T-cell (primary cell): ENCODE measurements at regions not wholly inside any gene's neighbourhood (a gene's known extent, or its start where the extent isn't known, plus 50 kb on each side); places are given as distances from the start of the nearest gene placed in this dataset.
"Not testable (repeated sequence)": the region's sequence is repeated elsewhere in the genome, so short reads cannot be mapped to it uniquely, and the experiment has no call there.

ENCODE experiments used
- ATAC-seq, 4 experiments: fragments of 200-7000 bp in 3 of 4; fragments of 150-1000 bp in 1 of 4; cut with Tn5 transposase; replicated peaks in 1 of 4; 1 replicate in 3 of 4; 2 replicates in 1 of 4; pipeline ENCODE4 v1.10.0; 2021; ENCODE audit warnings: moderate library complexity in 3 of 4, mild to moderate bottlenecking in 2 of 4, moderate number of reproducible peaks in 1 of 4
- CTCF ChIA-PET, 2 donors: fragments of 300-600 bp; sonication (Branson Sonifier 250); formaldehyde crosslinking; loops; one replicate each; lab custom pipeline; 2022; ENCODE audit warnings: antibody characterized with exemption in 2 of 2; lab: Charles Lee
- POLR2A ChIA-PET, 2 donors: fragments of 300-600 bp; sonication (Branson Sonifier 250); formaldehyde crosslinking; loops; one replicate each; lab custom pipeline; 2022; ENCODE audit warnings: antibody characterized with exemption in 2 of 2; lab: Charles Lee
- DNase-seq, 35 experiments: peaks; one replicate each; pipeline versions ENCODE4 v3.0.0 to v3.0.0-alpha.2; 2013 to 2023
- H3K27ac ChIP-seq: one replicate; pipeline ENCODE4 v1.5.1; 2013; ENCODE audit warnings: low read length
- H3K27me3 ChIP-seq, 2 experiments: replicated peaks in 1 of 2; 1 replicate in 1 of 2; 2 replicates in 1 of 2; pipeline versions ENCODE4 v1.6.1 to v1.7.0; 2013; ENCODE audit warnings: low read length in 1 of 2, mixed read lengths in 1 of 2; ENCODE audit not compliant: control insufficient read depth in 2 of 2, insufficient read depth in 2 of 2; ENCODE audit errors: extremely low read depth in 1 of 2
- H3K36me3 ChIP-seq, 2 donors: 1 replicate in 1 of 2; 2 replicates in 1 of 2; pipeline versions ENCODE4 v1.6.1 to v1.7.0; 2013; ENCODE audit warnings: low read length in 1 of 2; ENCODE audit not compliant: control insufficient read depth in 2 of 2, insufficient read depth in 1 of 2; ENCODE audit errors: extremely low read depth in 1 of 2
- H3K4me1 ChIP-seq, 2 experiments: 1 replicate in 1 of 2; 2 replicates in 1 of 2; pipeline versions ENCODE4 v1.6.1 to v1.7.0; 2013; ENCODE audit warnings: low read length in 2 of 2, mixed read lengths in 1 of 2; ENCODE audit not compliant: insufficient read depth in 2 of 2, control insufficient read depth in 1 of 2; ENCODE audit errors: extremely low read depth in 1 of 2
- H3K4me3 ChIP-seq, 2 donors: 1 replicate in 1 of 2; 2 replicates in 1 of 2; pipeline versions ENCODE4 v1.5.1 to v1.7.0; 2013; ENCODE audit warnings: mild to moderate bottlenecking in 2 of 2, low read length in 1 of 2, moderate library complexity in 1 of 2; ENCODE audit not compliant: control insufficient read depth in 1 of 2; ENCODE audit errors: extremely low read depth in 1 of 2
- H3K9me3 ChIP-seq: 2 replicates; pipeline ENCODE4 v1.7.0; 2013
- H3K27ac Mint-ChIP-seq, 2 donors: one replicate each; pipeline ENCODE4 v1.8.0; 2020 to 2021; ENCODE audit warnings: mild to moderate bottlenecking in 2 of 2, mixed read lengths in 2 of 2
- H3K27me3 Mint-ChIP-seq, 2 donors: one replicate each; pipeline ENCODE4 v1.8.0; 2021 to 2022; ENCODE audit warnings: mixed read lengths in 2 of 2
- H3K36me3 Mint-ChIP-seq: one replicate; pipeline ENCODE4 v1.8.0; 2021; ENCODE audit warnings: mixed read lengths
- H3K4me1 Mint-ChIP-seq, 3 donors: one replicate each; pipeline ENCODE4 v1.8.0; 2020 to 2022; ENCODE audit warnings: mixed read lengths in 3 of 3, mild to moderate bottlenecking in 1 of 3
- H3K4me3 Mint-ChIP-seq, 3 donors: one replicate each; pipeline ENCODE4 v1.8.0; 2020 to 2022; ENCODE audit warnings: mild to moderate bottlenecking in 3 of 3, mixed read lengths in 3 of 3, moderate library complexity in 3 of 3
- H3K9me3 Mint-ChIP-seq, 3 donors: one replicate each; pipeline ENCODE4 v1.8.0; 2020 to 2022; ENCODE audit warnings: mixed read lengths in 3 of 3
- whole genome bisulfite sequencing: methylation state at CpG from one replicate; pipeline ENCODE4 v1.1.5; 2013; ENCODE audit warnings: missing lambda C conversion rate; ENCODE audit not compliant: insufficient coverage; 5-methylcytosine and 5-hydroxymethylcytosine counted together

DNA sequence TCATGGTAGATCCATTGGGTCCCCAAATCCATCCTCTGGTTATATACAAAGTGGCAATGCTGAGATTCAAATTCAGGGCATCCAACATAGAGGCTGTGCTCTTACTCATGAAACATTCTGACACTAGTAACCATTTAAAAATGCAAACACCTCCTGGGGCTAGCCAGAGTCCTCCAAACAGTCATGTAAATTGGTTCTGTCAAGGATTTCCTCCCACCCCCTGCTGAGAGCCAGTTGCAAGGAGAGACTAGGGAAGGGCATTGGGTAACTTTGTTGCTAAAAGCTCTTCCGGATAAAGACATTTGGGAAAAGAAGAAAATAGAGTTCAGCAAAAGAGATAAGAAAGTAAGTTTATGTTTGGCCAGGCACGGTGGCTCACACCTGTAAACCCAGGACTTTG lies 58.3 kb downstream of the ART5 start:
- ATAC-seq, H3K4me3 ChIP-seq, H3K9me3 ChIP-seq, POLR2A ChIA-PET, H3K27ac Mint-ChIP-seq, H3K4me3 Mint-ChIP-seq, DNase-seq, H3K9me3 Mint-ChIP-seq, H3K36me3 Mint-ChIP-seq, CTCF ChIA-PET, H3K36me3 ChIP-seq, H3K27ac ChIP-seq: not testable (repeated sequence)
- peaks cover 2 to 22% of the 10 kb centered on the region in 2 experiments for H3K27me3 ChIP-seq
- Mint-ChIP-seq H3K27me3 (peaks cover 35% of the 10 kb centered on the region in 2 donors), H3K4me1 (peaks cover 10 to 16% (median 12%) of the 10 kb centered on the region in 3 donors)
- H3K4me1 ChIP-seq = peaks cover 0 to 11% of the 10 kb centered on the region in 2 experiments
- 93% methylated on average over 2 of the region's 2 CpGs for WGBS

DNA sequence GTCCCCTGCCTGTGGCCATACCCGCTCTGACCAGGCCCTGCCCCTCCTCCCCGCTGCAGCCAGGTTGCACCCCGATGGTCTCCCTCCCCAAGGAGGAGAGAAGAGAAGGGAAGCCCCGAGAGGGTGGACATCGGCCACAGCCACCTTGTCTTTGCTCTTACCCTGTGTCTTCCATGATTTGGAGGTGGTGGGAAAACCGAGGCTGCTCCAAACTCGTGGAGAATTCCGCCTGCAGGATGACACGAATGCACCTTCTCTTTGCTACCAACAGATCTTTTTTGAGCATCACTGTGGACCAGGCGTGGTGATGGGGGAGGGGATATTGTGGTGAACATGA lies 60.4 kb downstream of the ART5 start:
- H3K4me3 Mint-ChIP-seq = peak overlapping the region; percentile 55 to 72 (median 69)
- H3K9me3 Mint-ChIP-seq, POLR2A ChIA-PET, H3K36me3 ChIP-seq, H3K9me3 ChIP-seq, CTCF ChIA-PET, H3K36me3 Mint-ChIP-seq, ATAC-seq, H3K4me3 ChIP-seq, DNase-seq, H3K27ac ChIP-seq: not testable (repeated sequence)
- Histone ChIP-seq H3K27me3 (peaks cover 2 to 25% of the 10 kb centered on the region in 2 experiments), H3K4me1 (peaks cover 0 to 11% of the 10 kb centered on the region in 2 experiments)
- WGBS = no CpG with 5 or more reads among the region's 10 CpGs
- H3K27ac Mint-ChIP-seq = peak overlapping the region in 1 of 2 donors; percentile 65
- peaks cover 10 to 16% (median 12%) of the 10 kb centered on the region in 3 donors for H3K4me1 Mint-ChIP-seq
- peaks cover 32 to 35% of the 10 kb centered on the region in 2 donors for H3K27me3 Mint-ChIP-seq

DNA sequence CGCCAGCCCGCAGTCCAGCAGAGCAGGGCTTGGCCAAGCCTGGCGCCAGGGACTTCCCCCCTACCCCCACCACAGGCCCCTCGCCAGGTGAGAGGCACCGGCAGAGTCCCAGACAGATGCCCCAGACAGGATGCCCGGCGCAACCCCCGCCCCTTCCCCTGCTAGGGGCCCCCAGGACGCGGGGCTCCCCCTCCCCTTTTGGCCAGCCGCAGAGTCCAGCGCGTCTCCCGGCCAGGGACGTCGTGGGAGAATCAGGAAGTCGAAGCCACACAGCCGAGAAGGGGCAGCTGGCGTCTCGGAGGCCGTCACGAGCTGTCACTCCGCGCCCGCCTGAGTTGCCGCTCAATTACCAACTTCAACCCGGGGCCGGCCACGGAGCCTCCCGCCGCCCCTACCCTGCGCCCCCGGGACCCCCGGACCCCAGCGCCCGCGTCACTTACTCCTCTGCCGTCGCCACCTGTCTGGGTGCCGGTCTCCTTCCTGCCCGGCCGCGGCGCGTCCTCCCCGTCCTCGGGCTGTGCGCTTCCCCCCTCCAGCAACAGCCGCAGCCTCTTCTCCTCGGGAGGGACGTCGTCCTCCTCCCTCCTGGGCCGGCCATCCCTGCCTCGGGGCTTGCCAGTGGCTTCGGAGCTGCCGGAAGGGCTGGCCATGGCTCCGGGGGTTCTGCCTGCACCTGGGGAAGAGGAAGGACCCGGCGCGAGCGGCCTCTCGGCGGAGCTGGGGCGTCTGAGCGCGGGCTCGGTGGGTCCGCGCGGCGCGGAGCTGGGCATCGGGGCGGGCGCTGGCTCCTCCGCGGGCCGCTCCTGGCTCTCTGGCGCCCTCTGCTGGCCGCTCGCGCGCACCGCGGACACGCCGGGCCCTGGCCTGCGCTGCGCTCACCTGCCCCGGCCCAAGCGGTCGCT lies 61.1 kb downstream of the ART5 start:
- H3K27ac Mint-ChIP-seq, H3K27ac ChIP-seq, H3K9me3 Mint-ChIP-seq, H3K9me3 ChIP-seq, H3K36me3 ChIP-seq, H3K36me3 Mint-ChIP-seq, POLR2A ChIA-PET, CTCF ChIA-PET: not testable (repeated sequence)
- 1% methylated on average over 84 of the region's 92 CpGs for WGBS
- DNase-seq (peak in 34 of 35 experiments; percentile 0 to 72 (median 46)), ATAC-seq (peak in 2 of 4 experiments; percentile 46 to 51)
- H3K4me3 ChIP-seq = peak overlapping the region in 1 of 2 donors; percentile 35
- H3K27me3 Mint-ChIP-seq = peaks cover 35 to 37% of the 10 kb centered on the region in 2 donors
- H3K27me3 ChIP-seq = peaks cover 2 to 28% of the 10 kb centered on the region in 2 experiments
- H3K4me1 ChIP-seq = peaks cover 0 to 11% of the 10 kb centered on the region in 2 experiments
- peaks cover 10 to 16% (median 12%) of the 10 kb centered on the region in 3 donors for H3K4me1 Mint-ChIP-seq
- peak overlapping the region; percentile 55 to 72 (median 68) for H3K4me3 Mint-ChIP-seq

DNA sequence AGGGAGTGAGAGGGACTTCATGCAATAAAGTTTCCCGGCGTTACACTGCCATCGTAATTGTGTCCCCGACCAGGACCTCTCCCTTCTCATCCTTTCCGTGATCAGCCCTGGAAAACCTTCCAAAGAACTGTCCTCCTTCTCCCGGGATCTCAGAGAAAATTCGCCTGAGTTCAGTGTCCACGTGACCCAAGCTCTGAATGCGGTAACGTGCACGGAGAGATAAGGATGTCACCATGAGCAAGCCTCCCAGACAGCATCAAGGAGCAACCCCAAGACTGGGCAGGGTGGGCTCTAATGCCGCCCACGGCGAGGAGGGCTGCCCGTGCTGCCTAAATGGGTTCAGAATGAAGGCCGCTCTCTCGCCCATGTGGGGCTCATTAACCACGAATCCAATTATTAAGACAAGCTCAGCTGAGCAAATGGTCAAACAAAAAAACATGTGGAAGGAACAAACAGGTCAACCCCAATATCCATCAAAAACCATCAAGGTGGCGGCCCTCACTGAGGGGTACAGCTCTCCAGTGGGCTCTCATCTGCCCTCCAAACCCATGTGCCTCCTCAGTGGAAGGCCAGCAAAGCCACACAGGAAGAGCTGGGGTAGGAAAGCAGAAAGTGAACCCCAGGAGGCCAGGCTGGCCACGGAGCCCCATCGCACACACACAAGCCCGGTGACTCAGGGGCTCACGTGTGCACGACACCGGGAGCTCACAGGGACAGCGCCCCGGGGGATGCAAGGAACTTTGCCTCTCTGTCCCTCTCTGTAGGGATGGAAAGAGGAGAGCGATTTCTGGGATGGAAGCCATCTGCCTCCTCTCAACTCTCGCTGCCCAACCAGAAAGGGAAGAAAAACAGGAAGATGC lies 62.0 kb downstream of the ART5 start:
- ATAC-seq, H3K4me3 ChIP-seq, H3K27ac ChIP-seq, H3K27ac Mint-ChIP-seq, H3K9me3 Mint-ChIP-seq, H3K36me3 ChIP-seq, H3K36me3 Mint-ChIP-seq, H3K9me3 ChIP-seq, POLR2A ChIA-PET: not testable (repeated sequence)
- Mint-ChIP-seq H3K4me1 (peaks cover 10 to 16% (median 12%) of the 10 kb centered on the region in 3 donors), H3K27me3 (peaks cover 30 to 37% of the 10 kb centered on the region in 2 donors), H3K4me3 (peak overlapping the region; percentile 46 to 72 (median 68))
- 92% methylated on average over 14 of the region's 29 CpGs for WGBS
- H3K4me1 ChIP-seq = peaks cover 0 to 11% of the 10 kb centered on the region in 2 experiments
- peak in 1 of 35 experiments; percentile 1 for DNase-seq
- CTCF ChIA-PET = interaction anchor here in 1 of 2 donors (0.6 kb wide), 1 partner anchor 140 kb away, joined by 3 read pairs; no protein-coding TSS in a partner anchor
- H3K27me3 ChIP-seq = peaks cover under 1 to 31% of the 10 kb centered on the region in 2 experiments

DNA sequence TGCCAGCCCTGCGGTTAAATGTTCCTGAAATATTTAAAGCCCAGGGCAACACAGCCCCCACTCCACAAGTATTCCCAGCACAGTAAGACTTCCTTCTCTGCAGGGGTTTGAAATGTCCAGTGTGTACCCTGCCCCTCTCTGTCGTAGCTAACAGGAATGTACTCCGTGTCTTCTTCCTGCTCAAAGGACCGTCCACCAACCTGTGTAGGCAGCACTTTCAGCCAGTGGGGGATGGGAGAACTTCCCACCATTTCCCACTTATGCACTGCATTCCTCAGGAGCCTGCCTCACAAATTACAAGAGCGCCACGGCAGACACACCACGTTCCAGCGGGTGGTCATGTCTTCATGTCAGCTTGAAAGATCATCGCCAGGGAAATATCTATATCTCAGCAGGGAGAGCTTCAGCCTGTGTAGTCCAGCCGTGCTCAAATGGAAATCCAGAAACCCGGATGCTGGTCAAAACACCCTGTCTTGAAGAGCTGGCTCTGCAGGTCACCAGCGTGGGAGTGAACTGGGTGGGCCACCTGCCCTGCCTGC lies 65.7 kb downstream of the ART5 start:
- POLR2A ChIA-PET, H3K4me3 Mint-ChIP-seq, H3K4me1 ChIP-seq, ATAC-seq, H3K36me3 Mint-ChIP-seq, H3K36me3 ChIP-seq, H3K27ac ChIP-seq, H3K9me3 ChIP-seq, H3K4me3 ChIP-seq, H3K27ac Mint-ChIP-seq, DNase-seq, H3K9me3 Mint-ChIP-seq, CTCF ChIA-PET: not testable (repeated sequence)
- WGBS = 100% methylated on average over 6 of the region's 12 CpGs
- H3K4me1 Mint-ChIP-seq = peaks cover 7 to 12% (median 7%) of the 10 kb centered on the region in 3 donors
- H3K27me3 Mint-ChIP-seq = peaks cover 11 to 15% of the 10 kb centered on the region in 2 donors
- H3K27me3 ChIP-seq = peaks cover 0 to 21% of the 10 kb centered on the region in 2 experiments

DNA sequence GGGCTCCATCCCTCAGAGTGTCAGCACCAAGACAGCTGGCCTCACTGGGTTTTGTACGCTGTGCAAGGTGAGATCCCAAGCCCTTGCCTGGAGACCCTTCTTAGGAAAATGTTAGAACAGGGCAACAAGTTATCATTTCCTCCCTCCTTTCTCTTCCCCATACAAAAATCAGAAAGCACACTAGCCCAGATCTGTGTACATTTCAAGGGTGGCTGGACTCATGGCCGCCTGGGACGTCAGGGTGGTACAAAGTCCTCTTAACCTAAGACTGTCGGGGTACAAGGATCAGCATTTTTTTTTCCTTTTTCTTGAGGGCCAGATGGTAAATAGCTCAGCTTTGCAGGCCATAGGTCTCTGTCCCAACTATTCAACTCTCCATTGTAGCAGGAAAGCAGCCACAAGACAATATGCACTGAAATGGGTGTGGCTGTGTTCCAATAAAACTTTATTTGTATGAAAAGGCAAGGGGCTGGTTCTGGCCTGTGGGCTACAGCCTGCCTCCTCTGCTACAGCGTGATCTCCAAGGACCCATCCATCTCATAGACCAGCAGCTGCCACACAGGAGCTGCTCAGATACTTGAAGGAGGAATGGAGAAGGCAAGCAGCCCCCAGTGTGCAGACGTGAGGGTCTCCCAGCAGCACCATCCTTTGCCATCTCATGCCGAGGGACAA lies 68.7 kb downstream of the ART5 start:
- not testable (repeated sequence) for H3K36me3 Mint-ChIP-seq

More for the DNA sequence above, 68.7 kb downstream of the ART5 start:
- H3K27me3 ChIP-seq, CTCF ChIA-PET, H3K27me3 Mint-ChIP-seq, H3K4me1 ChIP-seq, DNase-seq, H3K4me1 Mint-ChIP-seq, H3K9me3 ChIP-seq, H3K9me3 Mint-ChIP-seq, POLR2A ChIA-PET, H3K27ac ChIP-seq, H3K36me3 ChIP-seq, ATAC-seq, H3K4me3 Mint-ChIP-seq, H3K27ac Mint-ChIP-seq, H3K4me3 ChIP-seq: not testable (repeated sequence)
- 93% methylated on average over 2 of the region's 7 CpGs for WGBS
